NB4 (cell line): ENCODE measurements at regions not wholly inside any gene's neighbourhood (a gene's known extent, or its start where the extent isn't known, plus 50 kb on each side); places are given as distances from the start of the nearest gene placed in this dataset.

Source experiments
- DNase-seq: peaks from one replicate; pipeline ENCODE4 v3.0.0; 2010; ENCODE audit warnings: low read depth
- H3K4me3 ChIP-seq: one replicate; pipeline ENCODE4 v1.5.1; 2011; ENCODE audit warnings: mild to moderate bottlenecking, low read depth, low read length, moderate library complexity
- MYC ChIP-seq: IDR thresholded peaks from 2 replicates; pipeline ENCODE4 v1.6.1; 2011; ENCODE audit warnings: low read depth, low read length
- POLR2A ChIP-seq: IDR thresholded peaks from 2 replicates; pipeline ENCODE4 v1.6.1; 2011; ENCODE audit warnings: mild to moderate bottlenecking; ENCODE audit not compliant: insufficient read length; ENCODE audit errors: extremely low read depth
- TF ChIP-seq, protein P1 (sequence below): IDR thresholded peaks from one replicate; pipeline ENCODE4 v1.5.1; 2012; ENCODE audit warnings: low read depth, low read length
- TF ChIP-seq, protein P2 (sequence below): IDR thresholded peaks from 2 replicates; pipeline ENCODE4 v1.6.1; 2011; ENCODE audit warnings: low read depth, low read length

DNA sequence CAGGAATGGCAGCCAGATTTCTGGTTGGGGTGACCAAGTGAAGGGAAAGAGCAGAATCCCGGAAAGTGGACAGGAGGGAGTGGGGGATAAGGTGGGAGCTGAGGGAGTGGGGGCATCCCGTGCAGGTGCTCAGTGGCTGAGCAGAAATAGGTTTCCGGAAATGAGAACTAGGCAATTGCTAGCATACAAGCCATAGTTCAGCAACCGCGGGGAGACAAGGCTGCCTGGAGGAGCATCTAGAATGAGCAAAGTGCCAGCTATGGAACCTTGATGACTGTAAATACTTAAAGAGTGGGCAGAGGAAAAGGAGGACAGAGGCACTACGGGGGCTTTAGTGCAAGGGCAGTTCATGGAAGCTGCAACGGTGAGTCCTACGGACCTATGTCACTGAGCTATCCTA lies 220.2 kb downstream of the BCL11A start:
- TF ChIP-seq POLR2A, result no peak
- no peak for TF ChIP-seq MYC
- TF ChIP-seq, protein P1, sequence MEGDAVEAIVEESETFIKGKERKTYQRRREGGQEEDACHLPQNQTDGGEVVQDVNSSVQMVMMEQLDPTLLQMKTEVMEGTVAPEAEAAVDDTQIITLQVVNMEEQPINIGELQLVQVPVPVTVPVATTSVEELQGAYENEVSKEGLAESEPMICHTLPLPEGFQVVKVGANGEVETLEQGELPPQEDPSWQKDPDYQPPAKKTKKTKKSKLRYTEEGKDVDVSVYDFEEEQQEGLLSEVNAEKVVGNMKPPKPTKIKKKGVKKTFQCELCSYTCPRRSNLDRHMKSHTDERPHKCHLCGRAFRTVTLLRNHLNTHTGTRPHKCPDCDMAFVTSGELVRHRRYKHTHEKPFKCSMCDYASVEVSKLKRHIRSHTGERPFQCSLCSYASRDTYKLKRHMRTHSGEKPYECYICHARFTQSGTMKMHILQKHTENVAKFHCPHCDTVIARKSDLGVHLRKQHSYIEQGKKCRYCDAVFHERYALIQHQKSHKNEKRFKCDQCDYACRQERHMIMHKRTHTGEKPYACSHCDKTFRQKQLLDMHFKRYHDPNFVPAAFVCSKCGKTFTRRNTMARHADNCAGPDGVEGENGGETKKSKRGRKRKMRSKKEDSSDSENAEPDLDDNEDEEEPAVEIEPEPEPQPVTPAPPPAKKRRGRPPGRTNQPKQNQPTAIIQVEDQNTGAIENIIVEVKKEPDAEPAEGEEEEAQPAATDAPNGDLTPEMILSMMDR, result no peak
- no peak for DNase-seq
- H3K4me3 ChIP-seq, result no peak overlapping the region

DNA sequence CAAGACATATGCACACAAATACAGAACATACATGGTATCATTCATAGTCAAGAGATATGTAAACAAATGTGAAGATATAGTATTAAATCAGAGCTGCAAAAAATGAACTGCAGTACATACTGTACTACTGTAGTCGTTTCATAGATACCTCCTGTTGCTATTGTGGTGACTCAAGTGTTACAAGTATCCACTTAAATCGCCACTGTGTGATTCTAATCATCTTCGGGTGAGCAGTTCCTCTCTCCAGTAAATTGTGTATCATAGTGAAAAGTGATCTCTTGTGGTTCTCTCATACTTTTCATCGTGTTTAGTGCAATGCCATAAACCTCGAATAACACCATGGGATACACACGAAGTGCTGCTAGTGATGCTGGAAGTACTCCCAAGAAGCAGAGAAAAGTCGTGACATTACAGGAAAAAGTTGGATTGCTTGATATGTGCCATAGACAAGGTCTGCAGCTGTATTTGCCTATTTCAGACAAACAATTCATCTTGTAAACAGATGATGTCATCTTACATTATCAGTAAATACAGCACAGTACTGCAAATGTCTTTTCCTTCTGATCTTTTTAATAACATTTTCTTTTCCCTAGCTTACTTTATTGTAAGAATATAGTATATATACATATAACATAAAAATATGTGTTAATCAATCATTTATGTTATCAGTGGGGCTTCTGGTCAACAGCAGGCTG lies 222.2 kb downstream of the BCL11A start:
- TF ChIP-seq POLR2A (no peak), MYC (no peak)
- TF ChIP-seq, protein P2, sequence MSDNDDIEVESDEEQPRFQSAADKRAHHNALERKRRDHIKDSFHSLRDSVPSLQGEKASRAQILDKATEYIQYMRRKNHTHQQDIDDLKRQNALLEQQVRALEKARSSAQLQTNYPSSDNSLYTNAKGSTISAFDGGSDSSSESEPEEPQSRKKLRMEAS, result no peak
- TF ChIP-seq, protein P1, result no peak
- H3K4me3 ChIP-seq, result no peak overlapping the region
- DNase-seq, result peak; percentile 33

DNA sequence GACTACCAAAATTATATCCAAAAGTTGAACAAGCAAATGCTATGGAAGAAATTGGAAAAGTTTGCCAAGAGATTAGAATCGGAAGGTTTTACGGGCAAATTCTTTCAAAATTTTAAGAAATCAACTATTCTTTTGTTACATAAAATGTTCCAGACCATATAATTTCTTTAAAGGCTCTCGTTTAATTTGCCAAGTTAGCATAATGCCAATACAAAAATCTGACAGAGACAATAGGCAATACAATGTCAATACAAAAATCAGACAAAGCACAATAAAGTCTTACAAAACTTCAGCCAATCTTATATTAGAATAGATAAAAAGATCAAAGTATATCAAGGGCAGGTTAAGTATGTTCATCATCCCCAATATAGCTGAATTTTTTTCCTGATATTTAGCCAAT lies 224.2 kb downstream of the BCL11A start:
- DNase-seq, result no peak
- TF ChIP-seq, protein P1, result no peak
- TF ChIP-seq MYC (no peak), POLR2A (no peak)
- no peak overlapping the region for H3K4me3 ChIP-seq

DNA sequence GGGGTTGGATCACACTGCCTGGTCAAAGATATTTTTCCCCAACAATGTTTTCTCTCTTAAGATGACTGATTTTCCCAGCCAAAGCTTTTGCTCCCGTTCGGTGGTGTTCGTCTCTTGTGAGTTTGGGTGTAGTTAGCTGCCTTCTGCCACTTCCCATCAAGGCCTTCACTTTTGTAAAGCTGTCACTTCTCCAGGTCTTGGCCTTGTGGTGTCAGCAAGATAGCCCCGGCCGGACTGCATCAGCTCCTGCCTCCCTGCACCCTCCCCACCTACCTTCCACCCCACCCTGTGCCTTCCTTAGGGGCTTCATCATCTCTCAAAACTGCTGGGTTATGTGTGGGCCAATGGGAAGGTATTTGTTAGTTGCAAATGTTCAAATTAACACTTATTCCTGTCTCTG lies 228.9 kb downstream of the BCL11A start:
- DNase-seq, result no peak
- TF ChIP-seq MYC (no peak), POLR2A (no peak)
- TF ChIP-seq, protein P2, result no peak
- TF ChIP-seq, protein P1, result no peak
- no peak overlapping the region for H3K4me3 ChIP-seq

DNA sequence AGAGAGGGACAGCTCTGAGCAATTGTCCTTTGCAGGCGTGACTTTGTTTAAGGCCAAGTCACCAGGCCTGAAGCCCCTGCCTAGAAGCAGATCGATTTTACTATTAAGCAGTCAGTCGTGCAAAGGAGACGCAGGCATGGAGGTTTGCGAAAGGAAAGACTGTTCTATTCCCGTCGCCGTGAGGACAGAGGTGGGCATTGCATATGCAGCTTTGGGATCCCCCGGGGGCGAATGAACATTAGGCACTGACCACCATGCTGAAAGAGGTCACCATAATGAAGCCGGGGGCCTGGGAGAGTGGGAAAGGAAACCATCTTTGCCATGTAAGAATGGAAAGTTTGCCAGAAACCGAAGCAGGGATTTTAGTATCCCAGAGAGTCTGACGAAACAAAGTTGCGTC lies 231.6 kb downstream of the BCL11A start:
- TF ChIP-seq, protein P2, result no peak
- TF ChIP-seq POLR2A (no peak), MYC (no peak)
- TF ChIP-seq, protein P1, result no peak
- no peak for DNase-seq
- no peak overlapping the region for H3K4me3 ChIP-seq

DNA sequence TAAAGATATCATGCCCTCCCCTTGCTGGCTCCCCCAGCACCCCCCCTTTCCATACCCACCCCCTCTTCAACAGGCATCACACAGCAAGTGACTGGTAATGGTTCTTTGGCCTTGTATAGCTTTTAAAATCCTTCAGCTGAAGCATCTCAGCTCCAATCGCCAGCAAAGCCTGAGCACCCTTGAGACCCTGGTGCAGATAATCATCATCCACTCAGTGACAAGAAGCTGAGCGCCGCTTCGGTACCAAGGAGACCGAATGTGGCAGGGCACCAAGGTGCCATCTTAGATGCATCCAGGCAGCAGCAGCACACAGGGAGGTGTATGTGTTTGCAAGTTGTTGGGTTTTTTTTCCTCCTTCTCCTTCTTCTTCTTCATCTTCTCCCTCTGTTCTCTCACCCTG lies 232.7 kb downstream of the BCL11A start:
- DNase-seq, result no peak
- TF ChIP-seq MYC (no peak), POLR2A (no peak)
- TF ChIP-seq, protein P1, result no peak
- TF ChIP-seq, protein P2, result no peak
- H3K4me3 ChIP-seq, result no peak overlapping the region
